Hypothalamus (tissue), 51 donors: ENCODE measurements at regions not wholly inside any gene's neighbourhood (a gene's known extent, or its start where the extent isn't known, plus 50 kb on each side); places are given as distances from the start of the nearest gene placed in this dataset.
"Not testable (repeated sequence)": the region's sequence is repeated elsewhere in the genome, so short reads cannot be mapped to it uniquely, and the experiment has no call there.

Source experiments
- DNase-seq, 51 donors: peaks; one replicate each; lab custom pipeline; 2025; lab: John Stamatoyannopoulos, UW

DNA sequence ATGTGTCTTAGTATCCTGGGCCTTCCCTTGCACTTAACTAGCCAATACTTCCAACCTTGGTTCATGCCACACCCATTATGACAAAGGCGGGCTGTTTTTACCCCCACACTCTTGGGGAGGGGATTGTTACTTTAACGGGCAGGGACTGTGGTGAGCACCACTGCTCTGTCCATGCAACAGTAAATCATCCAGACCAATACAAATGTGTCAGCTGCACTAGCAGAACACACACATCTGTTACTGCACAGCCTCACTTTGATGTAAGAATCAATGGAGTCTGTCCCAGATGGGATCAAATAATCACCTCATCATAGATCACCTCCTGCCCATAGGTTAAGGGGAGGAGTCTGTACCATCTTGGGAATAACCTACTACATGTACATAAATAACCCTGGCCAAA lies 58.1 kb downstream of the NPAP1 start:
- DNase-seq = no peak

DNA sequence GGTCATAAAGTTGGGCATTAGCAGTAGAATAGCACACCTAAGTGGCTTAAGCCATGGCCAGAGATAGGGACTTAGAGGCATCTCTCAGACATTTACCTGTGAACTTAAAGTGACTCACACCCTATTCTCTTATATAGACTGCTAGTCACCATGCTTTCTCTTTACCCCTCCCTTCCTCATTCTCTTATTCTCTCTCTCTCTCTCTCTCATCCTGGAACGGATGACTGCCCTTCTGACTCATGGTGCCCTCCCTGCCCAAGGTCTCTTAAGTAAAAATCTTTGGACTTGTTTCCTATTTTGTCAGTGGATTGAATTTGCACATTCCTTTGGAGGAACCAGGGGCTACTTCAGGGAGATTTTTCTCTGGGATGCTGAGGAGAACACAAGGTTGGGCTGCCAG lies 58.8 kb downstream of the NPAP1 start:
- no peak for DNase-seq

DNA sequence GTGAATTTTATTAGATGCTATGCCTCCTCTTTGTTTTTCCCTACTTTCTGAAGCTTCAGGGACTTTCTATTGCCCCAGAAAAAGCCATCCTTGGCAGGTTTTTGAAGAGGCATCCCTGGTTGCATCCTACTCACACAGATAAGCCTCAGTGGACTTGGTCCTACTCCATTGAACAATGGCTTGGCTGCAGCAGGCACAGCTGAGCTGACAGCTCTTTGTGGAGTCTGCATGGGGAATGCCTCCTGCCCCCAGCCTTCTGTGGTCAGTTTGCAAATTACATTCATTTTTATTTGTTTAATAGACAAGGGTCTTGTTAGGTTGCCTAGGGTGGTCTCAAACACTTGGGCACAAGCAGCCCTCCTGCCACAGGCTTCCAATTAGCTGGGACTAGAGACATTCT lies 69.7 kb downstream of the NPAP1 start:
- no peak for DNase-seq

DNA sequence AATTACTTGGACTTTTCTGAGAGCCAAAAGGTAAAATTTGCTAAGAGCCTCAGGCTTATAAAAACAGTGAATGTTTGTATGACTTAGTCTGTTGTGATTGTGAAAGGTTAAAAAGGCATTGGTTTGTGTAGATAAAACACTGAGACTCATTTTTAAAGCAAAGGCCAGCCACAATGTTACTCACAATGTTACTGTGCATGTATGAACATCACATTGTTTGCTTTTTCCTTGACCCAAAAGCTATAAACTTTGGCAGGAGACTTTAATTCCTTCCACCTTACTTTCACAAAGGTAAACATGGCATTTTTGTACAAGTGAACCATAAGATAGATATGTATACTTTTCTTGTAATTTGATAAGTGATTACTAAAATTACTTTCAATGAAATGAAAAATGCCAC lies 70.5 kb downstream of the NPAP1 start:
- no peak for DNase-seq

DNA sequence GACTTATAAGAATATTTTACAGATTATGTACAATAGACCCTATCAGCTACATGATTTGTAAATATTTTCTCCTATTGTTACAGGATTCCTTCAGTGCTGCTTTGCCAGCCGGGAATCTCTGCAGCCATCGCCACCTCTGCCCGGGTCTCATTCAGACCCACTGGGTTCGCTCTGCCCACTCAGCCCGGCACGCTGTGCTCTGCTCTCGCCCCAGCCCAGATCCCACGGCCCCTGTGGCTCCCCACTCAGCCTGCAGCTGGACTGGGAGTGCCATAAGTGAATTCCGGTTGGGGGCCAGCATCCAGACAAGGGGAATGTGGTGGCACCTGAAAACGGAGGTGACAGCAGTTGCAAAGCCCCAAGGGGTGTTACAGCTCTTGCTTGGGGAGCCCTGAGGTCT lies 71.8 kb downstream of the NPAP1 start:
- no peak for DNase-seq

DNA sequence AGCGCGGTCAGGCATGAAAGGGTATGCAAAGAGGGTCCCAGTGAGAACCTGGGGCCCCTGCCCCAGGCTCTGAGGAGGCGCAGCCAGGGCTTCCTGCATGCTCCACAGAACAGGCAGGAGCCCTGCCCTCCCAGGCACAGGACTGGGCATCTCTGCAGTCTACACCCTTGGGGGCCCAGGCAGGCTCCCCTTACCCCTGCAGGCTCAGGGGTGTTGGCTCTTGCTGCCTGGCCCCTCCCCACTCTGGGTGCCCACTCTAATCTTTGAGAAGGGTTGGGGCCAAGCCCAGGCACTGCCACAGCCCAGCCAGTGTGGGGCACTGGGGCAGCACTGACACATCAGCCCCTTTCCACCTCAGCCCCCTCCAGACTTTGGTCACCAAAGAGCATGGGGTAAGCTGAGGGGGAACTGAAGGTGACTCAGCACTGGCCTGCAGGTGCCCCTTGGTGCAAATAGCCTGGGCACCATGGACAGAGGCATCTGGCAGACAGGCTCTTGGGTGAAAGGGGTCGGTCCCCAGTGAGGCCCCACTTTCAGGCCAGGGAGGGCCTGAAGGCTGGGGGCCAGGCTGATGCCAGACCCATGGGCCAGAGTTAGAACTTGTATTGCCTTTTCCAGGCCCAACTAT lies 73.4 kb downstream of the NPAP1 start:
- no peak for DNase-seq

DNA sequence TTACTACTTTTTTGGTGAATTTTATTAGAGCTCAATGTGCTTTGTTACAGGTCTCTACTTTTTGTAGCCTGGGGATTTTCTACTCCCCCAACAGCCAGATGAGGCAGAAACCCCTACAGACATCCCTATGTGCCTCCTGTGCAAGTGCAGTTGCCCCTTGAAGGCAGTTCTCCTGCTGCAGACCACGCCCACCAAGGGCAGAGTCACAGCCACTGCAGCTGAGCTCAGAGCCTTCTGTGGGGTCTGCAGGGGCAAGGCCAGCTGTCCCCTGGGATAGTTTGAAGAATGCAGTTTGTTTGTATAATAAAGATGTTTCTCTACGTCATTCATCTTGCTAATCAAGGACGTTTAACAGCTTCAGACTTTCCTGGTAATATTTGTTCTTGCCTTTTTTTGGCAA lies 76.8 kb downstream of the NPAP1 start:
- no peak for DNase-seq

DNA sequence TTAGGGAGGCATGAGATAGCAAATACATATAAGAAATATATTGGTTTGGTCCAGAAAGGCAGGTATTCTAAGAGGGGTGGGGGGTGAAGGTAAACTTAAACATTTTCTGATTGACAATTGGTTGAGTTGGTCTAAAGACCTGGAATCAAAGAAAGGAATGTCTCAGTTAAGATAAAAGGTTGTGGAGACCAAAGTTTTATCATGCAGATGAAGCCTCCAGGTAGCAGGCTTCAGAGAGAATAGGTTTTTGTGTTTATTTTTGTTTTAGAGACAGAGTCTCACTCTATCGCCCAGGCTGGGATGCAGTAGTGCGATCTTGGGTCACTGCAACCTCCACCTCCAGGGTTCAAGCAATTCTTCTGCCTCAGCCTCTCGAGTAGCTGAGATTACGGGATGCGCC lies 80.5 kb downstream of the NPAP1 start:
- DNase-seq = no peak

DNA sequence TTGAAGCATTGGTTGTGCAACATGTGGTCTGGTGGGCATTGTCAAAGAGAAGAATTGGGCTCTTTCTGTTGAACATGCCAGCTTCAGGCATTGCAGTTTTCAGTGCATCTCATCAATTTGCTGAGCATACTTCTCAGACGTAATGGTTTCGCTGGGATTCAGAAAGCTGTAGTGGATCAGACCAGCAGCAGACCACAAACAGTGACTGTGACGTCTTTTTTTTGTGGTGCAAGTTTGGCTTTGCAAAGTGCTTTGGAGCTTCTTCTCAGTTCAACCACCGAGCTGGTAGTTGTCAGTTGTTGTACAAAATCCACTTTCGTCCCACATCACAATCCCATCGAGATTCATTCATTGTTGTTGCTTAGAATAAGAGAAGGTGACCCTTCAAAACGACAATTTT lies 84.5 kb downstream of the NPAP1 start:
- DNase-seq = no peak

DNA sequence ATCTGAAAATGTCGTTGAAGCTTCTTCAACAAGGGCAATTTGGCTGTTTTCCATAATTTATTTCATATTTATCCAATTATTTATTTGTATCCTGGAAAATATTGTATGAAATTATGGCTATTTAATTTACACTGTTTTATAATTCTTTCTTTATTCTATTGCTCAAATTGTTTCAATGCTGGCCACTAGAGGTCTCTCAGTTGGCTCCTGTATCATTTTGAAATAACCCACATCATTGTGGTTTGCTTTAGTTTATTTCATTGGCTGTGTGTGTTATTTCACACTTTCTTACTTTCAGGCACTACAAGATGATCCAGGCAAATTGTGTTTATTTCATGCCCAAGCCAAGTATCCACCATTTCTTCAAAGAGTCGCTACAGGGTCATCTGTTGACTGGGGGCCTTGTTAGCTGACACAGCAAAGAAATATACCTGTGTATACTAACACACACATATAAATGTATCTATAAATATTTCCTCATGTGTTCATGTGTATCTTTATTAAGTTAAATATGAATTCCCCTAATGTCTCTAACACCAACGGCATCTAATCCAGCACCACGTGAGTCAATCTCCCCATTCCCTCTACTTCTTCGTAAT lies 86.2 kb downstream of the NPAP1 start:
- DNase-seq = no peak

DNA sequence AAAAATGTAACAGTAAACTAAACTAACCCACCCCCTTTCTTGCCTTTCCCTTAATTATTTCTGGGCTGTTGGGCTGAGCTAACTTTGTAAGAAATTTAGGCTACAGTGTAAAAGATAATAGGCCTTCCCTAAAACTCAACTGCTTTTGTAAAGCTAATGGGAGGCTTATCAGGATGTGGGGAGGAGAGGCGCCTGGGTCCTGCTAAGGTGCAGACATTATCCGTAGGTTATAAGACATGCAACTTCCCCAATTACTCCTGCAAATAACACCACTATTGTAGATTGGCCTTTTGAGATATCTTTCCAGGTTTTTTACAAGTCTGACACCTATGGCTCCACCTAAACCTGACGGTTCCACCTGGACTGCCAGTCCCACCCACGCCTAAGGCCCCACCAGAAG lies 88.3 kb downstream of the NPAP1 start:
- no peak for DNase-seq

DNA sequence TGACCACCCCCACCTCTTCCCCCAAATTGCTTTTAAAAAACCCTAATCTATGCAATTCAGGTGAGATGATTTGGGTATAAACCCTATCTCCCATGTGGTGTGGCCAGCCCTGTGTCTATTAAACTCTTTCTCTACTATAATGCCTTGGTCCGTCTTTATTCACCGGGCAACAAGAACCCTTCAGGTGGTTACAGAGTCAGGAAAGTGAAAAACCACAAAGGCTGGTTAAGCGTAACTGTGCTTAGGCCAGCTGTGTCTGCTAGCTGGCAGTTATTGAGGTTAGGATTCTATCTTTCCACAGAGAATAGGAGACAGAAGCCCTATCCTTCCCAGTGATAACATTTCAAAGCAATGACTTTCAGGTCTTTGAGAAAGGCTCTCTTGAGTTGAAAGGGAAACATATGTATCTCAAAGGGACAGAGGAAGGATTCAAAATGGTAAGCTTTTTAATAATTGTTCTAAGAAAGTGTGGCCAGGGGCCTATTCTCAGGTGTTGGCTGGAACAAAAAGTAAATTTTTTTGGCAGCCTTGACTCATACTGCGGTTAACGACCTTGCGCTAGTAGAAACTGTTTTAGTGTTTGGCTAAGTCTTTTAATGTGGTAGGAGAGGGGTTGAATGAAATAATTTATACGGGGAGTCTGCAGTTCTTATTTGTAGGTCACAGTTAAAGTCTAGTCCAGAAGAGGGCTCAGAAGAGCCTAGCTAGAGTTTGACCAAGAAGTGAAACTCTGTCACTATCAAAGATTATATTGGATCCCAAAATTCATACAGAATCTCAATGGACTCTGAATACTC lies 89.0 kb downstream of the NPAP1 start:
- no peak for DNase-seq

DNA sequence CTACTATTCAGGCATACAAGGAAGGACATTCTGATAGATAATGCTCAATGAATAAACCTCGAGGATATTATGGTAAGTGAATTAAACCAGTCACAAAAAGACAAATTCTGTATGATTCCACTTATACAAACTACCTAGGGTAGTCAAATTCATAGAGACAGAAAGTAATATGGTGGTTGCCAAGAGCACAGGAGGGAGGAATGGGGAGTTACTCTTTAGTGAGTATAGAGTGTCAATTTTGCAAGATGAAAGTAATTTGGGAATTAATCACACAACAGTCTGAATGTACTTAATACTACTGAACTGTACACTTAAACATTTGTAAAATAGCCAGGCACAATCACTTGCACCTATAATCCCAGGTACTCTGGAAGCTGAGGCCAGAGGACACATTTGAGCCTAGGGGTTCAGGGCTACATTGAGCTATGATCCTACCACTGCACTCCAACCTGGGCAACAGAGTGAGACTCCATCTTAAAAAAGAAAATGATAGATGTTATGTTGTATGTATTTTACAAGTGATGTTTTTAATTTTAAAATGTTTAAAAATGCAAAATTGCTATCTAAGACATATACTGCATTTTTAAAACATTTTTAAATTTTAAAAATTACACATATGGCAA lies 91.0 kb downstream of the NPAP1 start:
- DNase-seq = no peak

DNA sequence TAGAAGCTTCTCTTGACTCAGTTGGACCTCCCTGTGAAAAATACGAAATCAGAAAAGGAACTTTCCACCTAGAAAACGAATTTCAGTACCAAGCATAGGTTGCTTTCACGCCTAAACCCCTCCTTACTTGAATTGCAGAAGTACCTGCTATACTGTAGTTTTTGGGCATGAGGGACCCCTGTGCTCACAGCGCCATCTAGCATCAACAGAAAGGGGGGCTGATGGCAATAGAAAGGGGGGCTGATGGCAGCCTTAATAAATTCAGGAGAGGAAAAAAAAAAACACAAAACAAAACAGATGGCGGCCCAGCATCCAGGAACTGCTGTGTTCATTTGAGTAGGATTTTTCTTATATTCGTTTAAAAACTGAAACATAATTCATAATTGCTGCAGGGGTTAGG lies 96.7 kb downstream of the NPAP1 start:
- DNase-seq = no peak

DNA sequence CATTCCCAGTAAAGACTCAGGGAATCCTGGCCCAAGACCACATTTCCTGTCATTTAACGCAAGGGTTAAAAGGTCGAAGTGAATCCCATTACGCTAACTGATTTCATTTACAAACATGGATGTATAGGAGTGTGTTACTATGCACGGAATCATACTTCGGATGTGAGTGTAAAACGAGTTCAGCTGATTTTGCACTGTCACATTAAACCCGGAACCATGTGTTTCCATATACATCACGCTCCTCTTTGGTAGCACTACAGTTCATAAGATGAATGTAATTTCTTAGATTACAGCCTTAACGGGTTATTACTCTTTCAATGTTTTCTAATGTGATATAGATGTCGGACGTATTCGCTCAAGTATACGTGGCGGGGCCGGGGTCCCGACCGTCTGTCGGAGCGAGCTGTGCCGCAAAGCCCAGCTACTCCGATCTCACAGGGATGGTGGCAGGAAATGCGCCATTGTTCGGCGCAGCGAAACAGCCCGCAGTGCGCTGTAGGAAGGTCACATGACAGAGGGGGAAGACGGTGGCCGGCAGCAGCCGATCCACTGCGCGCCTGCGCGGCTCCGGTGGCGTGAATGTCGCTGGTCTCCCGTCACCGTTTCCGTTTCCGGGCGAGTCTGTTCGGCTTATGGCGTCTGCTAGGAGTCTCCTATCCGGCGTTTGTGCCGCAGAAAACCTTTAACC lies 97.3 kb downstream of the NPAP1 start:
- peak in 50 of 51 donors; percentile 3 to 90 (median 61) for DNase-seq

DNA sequence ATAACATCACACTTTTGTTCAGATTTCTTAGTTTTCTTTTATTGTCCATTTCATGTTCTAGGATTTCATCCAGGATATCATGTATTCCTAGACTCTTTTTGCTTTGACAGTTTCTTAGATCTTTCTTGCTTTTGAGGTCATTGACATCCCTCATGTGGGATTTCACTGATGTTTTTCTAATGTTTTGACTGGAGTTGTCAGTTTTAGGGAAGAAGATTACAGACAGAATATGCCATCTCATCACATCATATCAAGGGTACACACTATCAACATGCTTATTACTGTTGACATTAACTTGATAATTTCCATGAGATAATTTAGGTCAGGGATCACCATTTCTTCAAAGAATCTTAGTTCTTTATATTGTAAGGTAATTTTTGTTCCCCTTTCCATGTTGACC lies 101.7 kb downstream of the NPAP1 start:
- no peak for DNase-seq

DNA sequence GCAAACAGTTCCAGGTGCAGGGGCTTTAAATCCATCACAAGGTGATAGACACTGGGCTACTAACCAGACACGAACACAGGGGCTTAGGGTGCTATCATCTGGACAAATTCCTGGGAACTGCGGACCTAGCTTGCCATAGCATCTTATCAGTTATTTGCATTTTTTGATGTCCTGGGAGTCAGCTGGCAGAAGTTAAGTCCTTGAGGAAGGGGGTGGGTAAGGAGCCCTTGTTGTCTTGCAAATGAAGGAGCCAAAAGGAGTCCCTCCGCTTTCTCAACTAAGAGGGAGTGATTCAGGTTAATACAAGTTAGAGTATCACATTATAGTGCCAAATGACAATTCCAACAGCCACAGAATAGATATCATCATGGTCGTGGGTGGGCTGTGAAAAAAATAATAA lies 108.9 kb downstream of the NPAP1 start:
- DNase-seq = no peak

DNA sequence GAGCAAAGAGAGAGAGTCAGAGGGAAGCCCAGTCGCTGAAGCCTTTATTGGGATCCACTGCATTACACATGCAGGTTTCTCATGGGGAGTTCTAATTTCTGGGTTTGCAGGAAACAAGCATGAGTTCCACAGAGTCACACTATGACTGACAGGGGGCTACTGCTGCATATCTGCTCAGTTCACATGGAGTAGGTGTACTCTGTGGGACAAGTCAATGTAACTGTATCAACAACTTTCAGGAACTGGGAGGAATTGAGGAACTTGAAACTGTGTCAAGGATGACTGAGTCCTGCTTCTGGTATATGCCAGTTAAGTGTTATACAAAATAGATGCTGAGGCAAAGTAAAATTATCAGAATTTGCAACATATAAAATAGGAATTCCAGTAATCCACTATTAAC lies 110.8 kb downstream of the NPAP1 start:
- DNase-seq = no peak

DNA sequence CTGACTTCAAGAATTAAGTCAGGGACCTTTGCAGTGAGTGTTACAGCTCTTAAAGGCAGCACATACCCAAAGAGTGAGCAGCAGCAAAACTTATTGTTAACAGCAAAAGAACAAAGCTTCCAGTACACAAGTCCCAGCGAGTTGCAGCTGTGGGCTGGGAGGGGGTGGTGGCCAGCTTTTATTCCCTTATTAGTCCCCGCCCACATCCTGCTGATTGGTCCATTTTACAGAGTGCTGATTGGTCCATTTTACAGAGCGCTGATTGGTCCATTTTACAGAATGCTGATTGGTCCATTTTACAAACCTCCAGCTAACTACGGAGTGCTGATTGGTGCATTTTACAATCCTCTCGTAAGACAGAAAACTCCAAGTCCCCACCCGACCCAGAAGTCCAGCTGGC lies 127.0 kb downstream of the NPAP1 start:
- not testable (repeated sequence) for DNase-seq

DNA sequence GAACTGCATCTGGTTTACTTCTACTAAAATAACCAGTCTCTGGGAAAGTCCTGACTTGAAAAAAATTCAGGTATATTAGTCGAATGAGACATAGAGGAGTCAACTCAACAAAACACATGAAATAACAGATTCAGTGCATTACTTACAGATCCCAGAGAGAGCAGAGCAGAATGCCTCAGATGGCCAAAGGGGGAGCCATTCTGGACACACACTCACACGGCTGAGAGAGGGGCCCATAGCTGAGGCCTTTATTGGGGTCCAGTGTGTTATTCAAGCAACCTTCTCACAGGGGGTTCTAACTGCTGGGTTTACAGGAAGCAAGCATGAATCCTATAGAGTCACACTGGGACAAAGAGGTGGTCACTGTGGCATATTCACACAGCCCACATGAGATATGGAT lies 135.1 kb upstream of the SNRPN start:
- DNase-seq = no peak

DNA sequence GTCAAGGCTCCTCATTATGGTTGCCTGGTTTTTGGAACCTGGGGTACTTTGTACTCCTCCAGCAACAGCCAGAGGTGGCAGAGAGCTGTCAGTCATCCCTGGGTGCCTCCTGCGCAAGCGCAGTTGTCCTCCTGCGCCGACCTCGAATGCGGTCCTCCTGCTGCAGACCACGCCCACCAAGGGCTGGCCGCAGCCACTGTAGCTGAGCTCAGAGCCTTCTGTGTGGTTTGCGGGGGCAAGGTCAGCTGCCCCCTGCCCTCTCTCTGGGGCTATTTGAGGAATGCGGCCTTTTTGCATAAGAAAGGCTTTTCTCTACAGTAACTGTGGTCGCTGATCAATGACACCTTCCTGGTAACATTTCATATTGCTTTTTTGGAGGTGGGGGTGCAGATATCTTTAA lies 131.3 kb upstream of the SNRPN start:
- peak in 41 of 51 donors; percentile 1 to 74 (median 43) for DNase-seq
